Astrocyte of the spinal cord (primary cell): ENCODE measurements at regions not wholly inside any gene's neighbourhood (a gene's known extent, or its start where the extent isn't known, plus 50 kb on each side); places are given as distances from the start of the nearest gene placed in this dataset.

ENCODE experiments used
- DNase-seq: peaks from one replicate; pipeline ENCODE4 v3.0.0; 2011; ENCODE audit warnings: low read depth, low spot score
- H3K4me3 ChIP-seq: 2 replicates; pipeline ENCODE4 v1.5.1; 2011; ENCODE audit warnings: low read depth, mild to moderate bottlenecking, low read length, moderate library complexity
- CTCF ChIP-seq: IDR thresholded peaks from 2 replicates; pipeline ENCODE4 v1.5.1; 2012; ENCODE audit warnings: low read depth, mild to moderate bottlenecking, low read length, inconsistent platforms
- in situ Hi-C: cut with HindIII; loops from 2 replicates; pipeline ENCODE4 v1.10.0; 2017; ENCODE audit warnings: low sequenced_read_pairs

GRCh38 chr5:116810951-116811350, 236.3 kb upstream of the SEMA6A start:
- in situ Hi-C loops, result no loop called here
- H3K4me3 ChIP-seq, result no peak overlapping the region
- TF ChIP-seq CTCF, result no peak
- DNase-seq, result no peak

- TF ChIP-seq CTCF, result no peak
- no peak overlapping the region for H3K4me3 ChIP-seq
- no peak for DNase-seq
- in situ Hi-C loops, result no loop called here
Measured at GRCh38 chr5:116806836-116807235, 232.2 kb upstream of the SEMA6A start.

GRCh38 chr5:116799401-116799800, 224.8 kb upstream of the SEMA6A start:
- H3K4me3 ChIP-seq, result no peak overlapping the region
- no peak for TF ChIP-seq CTCF
- in situ Hi-C loops, result no loop called here
- no peak for DNase-seq

GRCh38 chr5:116795189-116795588, 220.6 kb upstream of the SEMA6A start:
- in situ Hi-C loops, result no loop called here
- TF ChIP-seq CTCF, result no peak

GRCh38 chr5:116789522-116789921, 214.9 kb upstream of the SEMA6A start:
- TF ChIP-seq CTCF, result no peak
- DNase-seq, result no peak
- H3K4me3 ChIP-seq, result no peak overlapping the region
- in situ Hi-C loops, result no loop called here

More at GRCh38 chr5:116795189-116795588, 220.6 kb upstream of the SEMA6A start:
- H3K4me3 ChIP-seq, result no peak overlapping the region
- DNase-seq, result no peak

GRCh38 chr5:116788851-116789403, 214.3 kb upstream of the SEMA6A start:
- no peak for TF ChIP-seq CTCF
- DNase-seq, result no peak
- H3K4me3 ChIP-seq, result no peak overlapping the region
- in situ Hi-C loops, result no loop called here

GRCh38 chr5:116787570-116787969, 212.9 kb upstream of the SEMA6A start:
- in situ Hi-C loops, result no loop called here
- no peak overlapping the region for H3K4me3 ChIP-seq
- no peak for TF ChIP-seq CTCF
- DNase-seq, result no peak
